ENCODE measurements at regions not wholly inside any gene's neighbourhood (a gene's known extent, or its start where the extent isn't known, plus 50 kb on each side); places are given as distances from the start of the nearest gene placed in this dataset.

DNA sequence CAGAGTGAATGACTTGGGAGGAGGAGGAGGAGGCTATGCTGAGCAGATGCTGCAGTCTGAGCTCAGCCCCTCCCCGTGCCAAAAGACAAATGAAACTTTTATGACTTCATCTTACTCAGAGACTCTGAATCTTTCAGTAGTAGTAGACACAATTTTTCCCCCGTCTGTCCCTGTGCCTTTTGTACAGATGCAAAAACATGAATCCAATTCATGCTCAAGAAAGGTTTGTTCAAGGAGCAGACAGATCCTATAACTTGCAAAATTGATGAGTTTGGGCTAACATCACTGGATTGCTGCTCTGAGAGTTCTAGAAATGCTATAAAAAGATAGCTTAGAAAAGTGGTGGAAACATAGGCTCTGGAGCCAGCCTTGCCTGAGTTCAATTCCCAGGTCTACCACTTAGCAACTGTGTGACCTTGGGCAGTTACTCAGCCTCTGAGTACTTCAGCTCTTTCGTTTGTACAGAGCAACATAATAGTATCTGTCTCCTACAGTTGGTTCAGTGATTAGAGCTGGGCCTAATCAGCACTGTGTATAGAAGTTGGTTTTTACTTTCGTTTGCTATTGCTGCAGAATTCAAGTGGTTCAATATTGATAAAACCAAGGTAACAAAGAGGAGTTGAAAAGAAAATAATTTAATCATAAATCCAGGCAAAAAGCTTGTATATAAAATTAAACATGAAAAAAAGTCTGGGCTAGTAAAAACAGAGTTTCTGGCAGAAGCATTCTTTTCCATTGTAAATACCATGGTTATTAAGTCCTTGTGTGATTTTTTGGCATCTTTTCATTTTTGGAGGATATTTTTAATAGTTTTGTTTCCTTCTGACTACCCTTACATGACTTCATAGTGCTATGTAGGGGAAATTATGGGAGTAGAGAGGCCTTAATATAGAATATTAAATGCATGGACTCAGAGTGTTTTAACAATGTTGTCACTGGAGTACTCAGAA is 174.2 kb upstream of the ZNF32 start:
- POLR2A ChIA-PET = no interaction called here
- Histone ChIP-seq H3K9me3 (no peaks in the 10 kb centered on the region), H3K4me3 (no peak overlapping the region), H3K4me1 (no peaks in the 10 kb centered on the region), H3K4me2 (no peak overlapping the region), H3K27ac (no peak overlapping the region)
- WGBS (ENCODE audit: missing lambda C conversion rate) = 5% methylated on average over 4 of the region's 4 CpGs
- FAIRE-seq (no peak), ATAC-seq (no peak), DNase-seq (ENCODE audit: low read depth in 1 of 2, low spot score in 1 of 2) (no peak)
- CTCF ChIA-PET = no interaction called here
- TF ChIP-seq PBX3 (IDR thresholded peaks at IDR 0.05) (no peak), JUN (IDR thresholded peaks at IDR 0.05) (no peak), CHD4 (IDR thresholded peaks at IDR 0.05; ENCODE audit: borderline replicate concordance) (no peak), EHMT2 (IDR thresholded peaks at IDR 0.05; ENCODE audit: low read depth) (no peak), NR3C1 (IDR thresholded peaks at IDR 0.05) (no peak), NFE2L2 (conservative IDR thresholded peaks at IDR 0.05; ENCODE audit: low read length) (no peak), RNF2 (IDR thresholded peaks at IDR 0.05; ENCODE audit: borderline replicate concordance, low read depth) (no peak), ATOH8 (CRISPR knock-in tag; IDR thresholded peaks at IDR 0.05; ENCODE audit: low read depth) (no peak), MYC (IDR thresholded peaks at IDR 0.05; ENCODE audit: borderline replicate concordance, low read length) (no peak), EHF (CRISPR knock-in tag; IDR thresholded peaks at IDR 0.05) (no peak), HEYL (CRISPR knock-in tag; IDR thresholded peaks at IDR 0.05) (no peak), JUNB (IDR thresholded peaks at IDR 0.05) (no peak), NPAS2 (CRISPR knock-in tag; IDR thresholded peaks at IDR 0.05; ENCODE audit: borderline replicate concordance) (no peak), ZFP36 (IDR thresholded peaks at IDR 0.05; ENCODE audit: borderline replicate concordance, partially characterized antibody) (no peak), HDAC2 (IDR thresholded peaks at IDR 0.05) (no peak)
- TF ChIP-seq, protein P1, sequence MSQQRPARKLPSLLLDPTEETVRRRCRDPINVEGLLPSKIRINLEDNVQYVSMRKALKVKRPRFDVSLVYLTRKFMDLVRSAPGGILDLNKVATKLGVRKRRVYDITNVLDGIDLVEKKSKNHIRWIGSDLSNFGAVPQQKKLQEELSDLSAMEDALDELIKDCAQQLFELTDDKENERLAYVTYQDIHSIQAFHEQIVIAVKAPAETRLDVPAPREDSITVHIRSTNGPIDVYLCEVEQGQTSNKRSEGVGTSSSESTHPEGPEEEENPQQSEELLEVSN (IDR thresholded peaks at IDR 0.05; ENCODE audit: borderline replicate concordance, low read depth) = no peak

- TF ChIP-seq FOSL2 (IDR thresholded peaks at IDR 0.05) (no peak), FOSL2 (CRISPR knock-in tag; IDR thresholded peaks at IDR 0.05) (no peak), FOSB (CRISPR knock-in tag; IDR thresholded peaks at IDR 0.05) (no peak), JUNB (IDR thresholded peaks at IDR 0.05) (no peak), JUN (IDR thresholded peaks at IDR 0.05) (no peak), KDM5A (IDR thresholded peaks at IDR 0.05) (no peak), GATA3 (IDR thresholded peaks at IDR 0.05; ENCODE audit: borderline replicate concordance) (no peak), EP300 (IDR thresholded peaks at IDR 0.05) (no peak), SMC3 (IDR thresholded peaks at IDR 0.05) (no peak), ATOH8 (CRISPR knock-in tag; IDR thresholded peaks at IDR 0.05; ENCODE audit: low read depth) (no peak), HES2 (IDR thresholded peaks at IDR 0.05) (no peak), NFE2L2 (conservative IDR thresholded peaks at IDR 0.05; ENCODE audit: low read length) (no peak), RNF2 (IDR thresholded peaks at IDR 0.05; ENCODE audit: borderline replicate concordance, low read depth) (no peak), EHF (CRISPR knock-in tag; IDR thresholded peaks at IDR 0.05) (no peak), RAD21 (conservative IDR thresholded peaks at IDR 0.05 in 1 of 2, IDR thresholded peaks at IDR 0.05 in 1 of 2) (no peak)
- TF ChIP-seq, protein P2, sequence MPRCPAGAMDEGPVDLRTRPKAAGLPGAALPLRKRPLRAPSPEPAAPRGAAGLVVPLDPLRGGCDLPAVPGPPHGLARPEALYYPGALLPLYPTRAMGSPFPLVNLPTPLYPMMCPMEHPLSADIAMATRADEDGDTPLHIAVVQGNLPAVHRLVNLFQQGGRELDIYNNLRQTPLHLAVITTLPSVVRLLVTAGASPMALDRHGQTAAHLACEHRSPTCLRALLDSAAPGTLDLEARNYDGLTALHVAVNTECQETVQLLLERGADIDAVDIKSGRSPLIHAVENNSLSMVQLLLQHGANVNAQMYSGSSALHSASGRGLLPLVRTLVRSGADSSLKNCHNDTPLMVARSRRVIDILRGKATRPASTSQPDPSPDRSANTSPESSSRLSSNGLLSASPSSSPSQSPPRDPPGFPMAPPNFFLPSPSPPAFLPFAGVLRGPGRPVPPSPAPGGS (IDR thresholded peaks at IDR 0.05) = no peak
- CTCF ChIA-PET = interaction anchor here (0.7 to 1.6 kb wide), 2 partner anchors 131 to 533 kb away, joined by 3 to 4 read pairs; no protein-coding TSS in a partner anchor
Observed at GRCh38 chr10:43821103-43821502, 172.4 kb upstream of the ZNF32 start.

More at GRCh38 chr10:43821103-43821502, 172.4 kb upstream of the ZNF32 start:
- Histone ChIP-seq H3K4me2 (no peak overlapping the region), H3K9me3 (no peaks in the 10 kb centered on the region), H3K27ac (no peak overlapping the region), H3K4me1 (no peaks in the 10 kb centered on the region), H3K4me3 (no peak overlapping the region)
- 29% methylated on average over 2 of the region's 2 CpGs for WGBS (ENCODE audit: missing lambda C conversion rate)
- ATAC-seq = no peak
- POLR2A ChIA-PET = no interaction called here
- DNase-seq (ENCODE audit: low read depth in 1 of 2, low spot score in 1 of 2) = no peak
- FAIRE-seq = no peak
